Mesodermal cell (in vitro differentiated cells): ENCODE measurements at regions not wholly inside any gene's neighbourhood (a gene's known extent, or its start where the extent isn't known, plus 50 kb on each side); places are given as distances from the start of the nearest gene placed in this dataset.

Source experiments
- H3K27ac ChIP-seq: 2 replicates; pipeline ENCODE4 v1.7.0; 2013; ENCODE audit warnings: mild to moderate bottlenecking, low read depth, low read length, moderate library complexity; ENCODE audit not compliant: severe bottlenecking
- H3K36me3 ChIP-seq: 2 replicates; pipeline ENCODE4 v1.7.1; 2013; ENCODE audit warnings: mild to moderate bottlenecking, low read length, moderate library complexity; ENCODE audit not compliant: control insufficient read depth, insufficient read depth
- H3K4me1 ChIP-seq: one replicate; pipeline ENCODE4 v1.7.1; 2013; ENCODE audit warnings: mild to moderate bottlenecking, low read length; ENCODE audit not compliant: insufficient read depth, control insufficient read depth, poor library complexity, severe bottlenecking
- H3K4me3 ChIP-seq: 2 replicates; pipeline ENCODE4 v1.7.0; 2013; ENCODE audit warnings: low read length, control low read depth, mild to moderate bottlenecking; ENCODE audit not compliant: insufficient read depth, poor library complexity, severe bottlenecking; ENCODE audit errors: extremely low read depth
- H3K9me3 ChIP-seq: 2 replicates; pipeline ENCODE4 v1.7.1; 2013; ENCODE audit warnings: mild to moderate bottlenecking, low read length, moderate library complexity; ENCODE audit not compliant: control insufficient read depth
- WGBS, 2 experiments: methylation state at CpG; one replicate each; pipeline ENCODE4 v1.1.5; 2013; ENCODE audit warnings: missing lambda C conversion rate in 2 of 2; ENCODE audit not compliant: insufficient coverage in 2 of 2; 5-methylcytosine and 5-hydroxymethylcytosine counted together

GRCh38 chr2:67559156-67559555 lies 162.0 kb downstream of the ETAA1 start:
- H3K36me3 ChIP-seq = no peaks in the 10 kb centered on the region
- H3K4me1 ChIP-seq = no peaks in the 10 kb centered on the region
- H3K27ac ChIP-seq = no peak overlapping the region
- H3K4me3 ChIP-seq = no peak overlapping the region
- H3K9me3 ChIP-seq = no peaks in the 10 kb centered on the region
- WGBS, 2 experiments = 80 to 82% methylated on average over 1 to 2 of the region's 3 CpGs

GRCh38 chr2:67560771-67561456 lies 163.8 kb downstream of the ETAA1 start:
- H3K27ac ChIP-seq = no peak overlapping the region
- no peak overlapping the region for H3K4me3 ChIP-seq
- H3K9me3 ChIP-seq = no peaks in the 10 kb centered on the region
- H3K4me1 ChIP-seq = no peaks in the 10 kb centered on the region
- 100% methylated on average over 1 of the region's 4 CpGs for WGBS, 2 experiments
- H3K36me3 ChIP-seq = no peaks in the 10 kb centered on the region

- H3K9me3 ChIP-seq = no peaks in the 10 kb centered on the region
- no peaks in the 10 kb centered on the region for H3K4me1 ChIP-seq
- no peaks in the 10 kb centered on the region for H3K36me3 ChIP-seq
- no peak overlapping the region for H3K4me3 ChIP-seq
- H3K27ac ChIP-seq = no peak overlapping the region
- WGBS, 2 experiments = 90 to 94% methylated on average over 8 of the region's 8 CpGs
Observed at GRCh38 chr2:67561457-67561965, 164.4 kb downstream of the ETAA1 start.

DNA sequence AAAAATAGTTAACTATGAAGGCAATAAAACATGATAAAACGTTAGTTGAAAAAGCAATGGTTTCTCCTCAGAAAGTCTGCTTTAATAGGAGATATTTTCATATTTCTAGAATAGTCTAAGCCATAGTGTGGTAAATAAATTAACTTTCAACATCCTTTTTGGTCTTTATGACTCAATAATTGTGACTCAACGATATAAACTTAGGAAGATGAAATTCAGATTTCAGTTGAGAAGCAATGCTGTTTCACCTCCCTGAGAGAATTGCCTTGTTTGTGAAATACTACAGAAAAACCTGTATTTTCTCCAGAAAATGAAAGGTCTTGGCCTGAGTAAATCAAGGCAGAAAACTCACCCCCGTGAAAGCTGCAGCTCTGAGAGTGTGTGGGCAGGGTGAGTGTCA lies 166.9 kb downstream of the ETAA1 start:
- WGBS, 2 experiments = 82% methylated on average over 3 of the region's 3 CpGs; no CpG with 5 or more reads in 1 of the 2 experiments
- H3K4me3 ChIP-seq = no peak overlapping the region
- no peaks in the 10 kb centered on the region for H3K9me3 ChIP-seq
- no peaks in the 10 kb centered on the region for H3K4me1 ChIP-seq
- no peaks in the 10 kb centered on the region for H3K36me3 ChIP-seq
- no peak overlapping the region for H3K27ac ChIP-seq

DNA sequence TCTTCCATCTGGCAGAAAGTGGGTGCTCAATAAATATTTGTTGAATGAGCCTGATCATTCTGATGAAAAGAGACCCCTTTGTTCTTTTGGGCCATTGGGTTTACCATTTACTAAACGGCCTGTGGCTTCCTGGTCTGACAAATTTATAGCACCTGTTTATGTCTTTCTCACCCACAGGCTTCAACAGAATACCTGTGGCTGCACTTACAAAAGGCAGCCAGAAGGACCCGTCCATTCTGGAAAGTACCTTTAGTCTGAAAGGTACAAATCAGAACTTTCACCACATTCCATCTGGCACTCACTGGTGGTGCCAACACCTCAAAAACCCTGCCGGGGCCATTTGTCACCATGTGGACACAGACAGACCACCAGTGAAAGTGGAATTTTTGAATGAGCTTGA lies 167.5 kb downstream of the ETAA1 start:
- WGBS, 2 experiments = 80 to 86% methylated on average over 1 of the region's 3 CpGs
- H3K27ac ChIP-seq = no peak overlapping the region
- no peak overlapping the region for H3K4me3 ChIP-seq
- H3K36me3 ChIP-seq = no peaks in the 10 kb centered on the region
- no peaks in the 10 kb centered on the region for H3K4me1 ChIP-seq
- no peaks in the 10 kb centered on the region for H3K9me3 ChIP-seq

- Histone ChIP-seq H3K36me3 (no peaks in the 10 kb centered on the region), H3K4me1 (no peaks in the 10 kb centered on the region), H3K4me3 (no peak overlapping the region), H3K9me3 (no peaks in the 10 kb centered on the region), H3K27ac (no peak overlapping the region)
Observed at GRCh38 chr2:67565262-67565661, 168.1 kb downstream of the ETAA1 start.

DNA sequence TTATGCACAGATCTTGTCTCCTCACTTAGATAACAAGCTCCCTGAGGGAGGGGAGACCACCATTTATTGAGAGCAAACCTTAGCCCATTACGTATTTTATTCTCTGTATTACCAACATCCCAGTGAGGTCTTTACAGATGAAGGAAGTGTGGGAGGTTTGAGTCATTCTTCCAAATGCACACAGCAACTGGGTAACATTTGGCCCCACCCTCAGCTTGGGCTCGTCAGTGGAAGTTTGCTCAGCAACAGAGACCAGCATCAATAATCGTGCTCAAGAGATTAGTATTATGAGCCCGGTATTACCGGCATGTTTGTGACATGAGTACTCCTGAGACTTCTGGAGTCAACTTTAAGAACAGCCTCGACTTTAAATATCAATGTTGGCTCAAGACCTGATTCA lies 168.6 kb downstream of the ETAA1 start:
- 86 to 90% methylated on average over 4 to 5 of the region's 6 CpGs for WGBS, 2 experiments

DNA sequence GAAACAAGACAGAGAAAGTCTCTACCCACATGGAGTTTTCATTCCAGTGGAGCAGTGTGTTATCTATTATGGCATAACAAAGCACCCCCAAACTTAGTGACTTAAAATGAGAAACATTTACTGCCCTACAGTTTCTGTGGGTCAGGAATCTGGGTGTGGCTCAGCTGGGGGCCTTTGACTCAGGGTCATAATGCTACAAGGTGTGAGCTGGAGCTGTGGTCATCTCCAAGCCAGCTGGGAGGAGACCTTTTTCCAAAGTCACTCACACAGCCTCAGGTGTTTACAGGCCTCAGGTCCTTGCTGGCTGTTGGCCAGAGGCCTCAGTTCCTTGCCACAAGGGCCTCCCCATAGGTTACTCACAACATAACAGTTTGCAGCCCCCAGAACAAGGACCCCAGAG lies 169.2 kb downstream of the ETAA1 start:
- no peak overlapping the region for H3K27ac ChIP-seq
- no peak overlapping the region for H3K4me3 ChIP-seq
- no peaks in the 10 kb centered on the region for H3K36me3 ChIP-seq
- no peaks in the 10 kb centered on the region for H3K9me3 ChIP-seq
- H3K4me1 ChIP-seq = no peaks in the 10 kb centered on the region

More for the DNA sequence above, 168.6 kb downstream of the ETAA1 start:
- Histone ChIP-seq H3K4me1 (no peaks in the 10 kb centered on the region), H3K36me3 (no peaks in the 10 kb centered on the region), H3K4me3 (no peak overlapping the region), H3K9me3 (no peaks in the 10 kb centered on the region), H3K27ac (no peak overlapping the region)

GRCh38 chr2:67566958-67567635 lies 170.0 kb downstream of the ETAA1 start:
- Histone ChIP-seq H3K4me1 (no peaks in the 10 kb centered on the region), H3K27ac (no peak overlapping the region), H3K9me3 (no peaks in the 10 kb centered on the region), H3K4me3 (no peak overlapping the region), H3K36me3 (no peaks in the 10 kb centered on the region)
- WGBS, 2 experiments = 89 to 94% methylated on average over 4 to 5 of the region's 5 CpGs

GRCh38 chr2:67567886-67568285 lies 170.8 kb downstream of the ETAA1 start:
- Histone ChIP-seq H3K9me3 (no peaks in the 10 kb centered on the region), H3K36me3 (no peaks in the 10 kb centered on the region), H3K27ac (no peak overlapping the region), H3K4me3 (no peak overlapping the region), H3K4me1 (no peaks in the 10 kb centered on the region)

GRCh38 chr2:67570611-67571010 lies 173.5 kb downstream of the ETAA1 start:
- Histone ChIP-seq H3K4me3 (no peak overlapping the region), H3K9me3 (no peaks in the 10 kb centered on the region), H3K36me3 (no peaks in the 10 kb centered on the region), H3K27ac (no peak overlapping the region), H3K4me1 (peaks cover 8% of the 10 kb centered on the region)
- 90 to 94% methylated on average over 1 to 2 of the region's 2 CpGs for WGBS, 2 experiments
